ENCODE measurements at regions not wholly inside any gene's neighbourhood (a gene's known extent, or its start where the extent isn't known, plus 50 kb on each side); places are given as distances from the start of the nearest gene placed in this dataset.

DNA sequence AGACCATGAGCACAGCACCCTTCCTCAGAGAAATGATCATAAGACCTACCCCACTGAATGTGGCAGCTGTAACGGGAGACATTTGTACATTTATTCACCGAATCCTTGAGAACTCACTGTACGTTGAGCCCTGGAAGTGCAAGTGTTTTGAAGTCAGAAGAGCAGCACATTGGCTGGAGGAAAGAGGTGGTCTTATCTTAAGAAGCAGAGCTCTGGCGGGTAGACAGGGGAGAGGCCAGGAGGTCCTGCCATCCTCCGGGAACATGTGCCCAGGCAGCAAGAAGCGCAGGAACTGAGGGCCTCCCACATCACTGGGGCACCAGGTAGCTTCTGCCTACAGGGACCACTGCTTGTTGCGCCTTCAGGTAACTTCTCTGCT, 169.2 kb upstream of the IRF2BP2 start:
- 70 to 76% methylated on average over 7 of the region's 7 CpGs for WGBS, 2 donors (ENCODE audit: low coverage in 1 of 2)
- Histone ChIP-seq H3K4me3 (no peak overlapping the region), H3K9me3 (no peaks in the 10 kb centered on the region), H3K27ac (no peak overlapping the region), H3K36me3 (no peaks in the 10 kb centered on the region), H3K27me3 (peaks cover 66% of the 10 kb centered on the region), H3K4me1 (no peaks in the 10 kb centered on the region)
- ATAC-seq: no peak
- no peak for TF ChIP-seq POLR2A (IDR thresholded peaks at IDR 0.05)
- TF ChIP-seq EP300 (IDR thresholded peaks at IDR 0.05): no peak
- TF ChIP-seq, protein P1, sequence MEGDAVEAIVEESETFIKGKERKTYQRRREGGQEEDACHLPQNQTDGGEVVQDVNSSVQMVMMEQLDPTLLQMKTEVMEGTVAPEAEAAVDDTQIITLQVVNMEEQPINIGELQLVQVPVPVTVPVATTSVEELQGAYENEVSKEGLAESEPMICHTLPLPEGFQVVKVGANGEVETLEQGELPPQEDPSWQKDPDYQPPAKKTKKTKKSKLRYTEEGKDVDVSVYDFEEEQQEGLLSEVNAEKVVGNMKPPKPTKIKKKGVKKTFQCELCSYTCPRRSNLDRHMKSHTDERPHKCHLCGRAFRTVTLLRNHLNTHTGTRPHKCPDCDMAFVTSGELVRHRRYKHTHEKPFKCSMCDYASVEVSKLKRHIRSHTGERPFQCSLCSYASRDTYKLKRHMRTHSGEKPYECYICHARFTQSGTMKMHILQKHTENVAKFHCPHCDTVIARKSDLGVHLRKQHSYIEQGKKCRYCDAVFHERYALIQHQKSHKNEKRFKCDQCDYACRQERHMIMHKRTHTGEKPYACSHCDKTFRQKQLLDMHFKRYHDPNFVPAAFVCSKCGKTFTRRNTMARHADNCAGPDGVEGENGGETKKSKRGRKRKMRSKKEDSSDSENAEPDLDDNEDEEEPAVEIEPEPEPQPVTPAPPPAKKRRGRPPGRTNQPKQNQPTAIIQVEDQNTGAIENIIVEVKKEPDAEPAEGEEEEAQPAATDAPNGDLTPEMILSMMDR (IDR thresholded peaks at IDR 0.05): no peak
- no peak for TF ChIP-seq POLR2AphosphoS5 (IDR thresholded peaks at IDR 0.05)

DNA sequence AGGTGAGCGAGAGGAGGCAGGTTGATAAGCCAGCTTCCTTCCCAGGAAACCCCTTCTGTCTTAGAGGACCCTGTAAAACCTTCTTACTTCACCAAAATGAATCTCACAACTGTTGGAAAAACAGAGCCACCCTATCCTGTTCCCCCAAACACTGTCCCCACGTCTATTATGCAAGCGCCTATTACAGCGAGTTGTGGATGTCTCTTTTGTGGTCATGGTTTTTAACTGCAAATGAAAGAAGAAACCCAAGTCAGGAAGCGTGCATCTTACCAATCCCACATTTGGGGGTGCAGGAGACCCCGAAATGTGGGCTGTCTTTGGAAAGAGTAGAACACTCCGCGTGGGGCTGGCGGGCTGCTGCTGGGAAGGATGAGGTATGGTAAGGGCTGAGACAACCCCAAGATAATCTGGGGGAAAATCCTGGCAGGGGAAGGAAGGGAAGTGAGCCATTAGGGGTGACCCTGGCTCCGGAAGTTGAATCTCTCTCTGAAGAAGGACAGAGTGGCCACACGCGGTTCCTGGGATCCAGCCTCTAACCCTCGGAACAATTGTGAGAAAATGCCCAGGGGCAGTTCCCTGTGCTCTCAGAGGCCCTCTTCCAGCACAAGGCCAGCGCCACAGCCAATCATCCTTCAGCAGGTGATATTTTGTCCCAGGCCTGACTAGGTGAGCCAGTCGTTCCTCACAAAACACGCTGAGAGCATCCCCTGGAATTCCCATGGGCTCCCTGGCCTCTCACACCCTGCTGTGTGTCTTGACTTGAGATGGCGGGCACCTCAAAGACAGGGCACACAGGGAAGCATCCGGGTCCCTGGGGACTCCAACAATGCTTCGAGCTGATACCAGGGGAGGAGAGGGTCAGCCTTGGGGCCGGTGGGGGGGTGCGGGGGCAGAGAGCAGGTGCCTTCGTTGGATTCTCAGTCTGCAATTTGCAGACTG, 168.5 kb upstream of the IRF2BP2 start:
- no peak overlapping the region for H3K27ac ChIP-seq
- no peaks in the 10 kb centered on the region for H3K36me3 ChIP-seq
- H3K4me1 ChIP-seq: no peaks in the 10 kb centered on the region
- peaks cover 66% of the 10 kb centered on the region for H3K27me3 ChIP-seq
- no peaks in the 10 kb centered on the region for H3K9me3 ChIP-seq
- no peak overlapping the region for H3K4me3 ChIP-seq
- ATAC-seq: peak; percentile 5
- 70 to 79% methylated on average over 19 to 21 of the region's 22 CpGs for WGBS, 2 donors (ENCODE audit: low coverage in 1 of 2)
- no peak for TF ChIP-seq POLR2AphosphoS5 (IDR thresholded peaks at IDR 0.05)
- peak in 1 of 2 donors; percentile 16 for TF ChIP-seq POLR2A (IDR thresholded peaks at IDR 0.05)
- TF ChIP-seq, protein P1 (IDR thresholded peaks at IDR 0.05): no peak

DNA sequence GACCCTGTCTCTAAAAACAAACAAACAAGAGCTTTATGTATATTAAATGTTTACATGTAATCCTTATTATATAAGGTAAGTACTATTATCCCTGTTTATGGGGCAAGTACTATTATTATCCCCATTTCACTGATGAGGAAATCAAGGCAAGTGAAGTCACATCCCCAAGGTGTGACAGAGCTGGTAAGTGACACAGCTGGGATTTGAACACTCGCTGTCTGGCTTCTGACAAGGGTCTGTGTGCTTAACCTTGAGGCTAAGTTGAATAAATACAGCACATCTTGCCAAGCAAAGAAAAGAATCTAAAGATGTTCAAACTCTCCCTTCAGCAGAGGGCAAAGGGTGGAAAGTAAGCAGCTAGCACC, 167.9 kb upstream of the IRF2BP2 start:
- no peak for ATAC-seq
- no peaks in the 10 kb centered on the region for H3K36me3 ChIP-seq
- TF ChIP-seq POLR2A (IDR thresholded peaks at IDR 0.05) (no peak), POLR2AphosphoS5 (IDR thresholded peaks at IDR 0.05) (no peak), EP300 (IDR thresholded peaks at IDR 0.05) (no peak)
- TF ChIP-seq, protein P1 (IDR thresholded peaks at IDR 0.05): no peak
- 86 to 92% methylated on average over 1 of the region's 1 CpG for WGBS, 2 donors (ENCODE audit: low coverage in 1 of 2)
- H3K27me3 ChIP-seq: peaks cover 63% of the 10 kb centered on the region
- H3K4me3 ChIP-seq: no peak overlapping the region
- H3K27ac ChIP-seq: no peak overlapping the region
- no peaks in the 10 kb centered on the region for H3K9me3 ChIP-seq
- peaks cover 0 to under 1% (median 0%) of the 10 kb centered on the region in 3 donors for H3K4me1 ChIP-seq

GRCh38 chr1:234776876-234777855, 167.2 kb upstream of the IRF2BP2 start:
- 54 to 63% methylated on average over 14 of the region's 14 CpGs for WGBS, 2 donors (ENCODE audit: low coverage in 1 of 2)
- TF ChIP-seq EP300 (IDR thresholded peaks at IDR 0.05) (no peak), POLR2AphosphoS5 (IDR thresholded peaks at IDR 0.05) (no peak), POLR2A (IDR thresholded peaks at IDR 0.05) (no peak)
- TF ChIP-seq, protein P1 (IDR thresholded peaks at IDR 0.05): no peak
- Histone ChIP-seq H3K36me3 (no peaks in the 10 kb centered on the region), H3K27ac (no peak overlapping the region), H3K4me1 (peaks cover 0 to 6% (median 0%) of the 10 kb centered on the region in 3 donors), H3K4me3 (no peak overlapping the region), H3K9me3 (no peaks in the 10 kb centered on the region), H3K27me3 (peaks cover 56% of the 10 kb centered on the region)
- no peak for ATAC-seq
